GM20000 (cell line): ENCODE measurements at regions not wholly inside any gene's neighbourhood (a gene's known extent, or its start where the extent isn't known, plus 50 kb on each side); places are given as distances from the start of the nearest gene placed in this dataset.
A peak's percentile ranks its signal among the peaks of the same experiment; 100 is the strongest.
"Not testable (repeated sequence)": the region's sequence is repeated elsewhere in the genome, so short reads cannot be mapped to it uniquely, and the experiment has no call there.

Experiments used
- DNase-seq: peaks from one replicate; pipeline ENCODE4 v3.0.0; 2012; ENCODE audit warnings: low spot score
- TF ChIP-seq, protein P1 (sequence below): IDR thresholded peaks from 2 replicates; pipeline ENCODE4 v1.5.1; 2012; ENCODE audit warnings: mild to moderate bottlenecking, control low read depth; ENCODE audit errors: extremely low read depth, missing control alignments

DNA sequence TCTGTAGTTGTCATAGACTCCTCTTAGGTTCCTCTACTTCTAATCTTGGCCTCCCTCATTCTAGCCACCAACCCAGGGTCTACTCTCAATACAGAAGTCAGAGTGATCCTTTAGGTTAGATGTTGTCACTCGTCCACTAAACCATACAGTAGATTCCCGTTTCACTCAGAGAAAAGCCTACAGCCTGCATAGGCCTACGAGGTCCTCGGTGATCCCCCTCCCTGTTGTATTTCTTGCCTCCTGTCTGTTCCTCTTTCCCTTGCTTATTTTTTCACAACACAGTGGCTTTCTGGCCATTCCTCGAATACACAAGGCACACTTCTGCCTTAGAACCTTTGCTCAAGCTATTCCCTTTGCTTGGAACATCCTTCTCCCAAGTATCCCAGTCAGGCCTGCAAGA lies 183.0 kb upstream of the PRSS1 start:
- TF ChIP-seq, protein P1, sequence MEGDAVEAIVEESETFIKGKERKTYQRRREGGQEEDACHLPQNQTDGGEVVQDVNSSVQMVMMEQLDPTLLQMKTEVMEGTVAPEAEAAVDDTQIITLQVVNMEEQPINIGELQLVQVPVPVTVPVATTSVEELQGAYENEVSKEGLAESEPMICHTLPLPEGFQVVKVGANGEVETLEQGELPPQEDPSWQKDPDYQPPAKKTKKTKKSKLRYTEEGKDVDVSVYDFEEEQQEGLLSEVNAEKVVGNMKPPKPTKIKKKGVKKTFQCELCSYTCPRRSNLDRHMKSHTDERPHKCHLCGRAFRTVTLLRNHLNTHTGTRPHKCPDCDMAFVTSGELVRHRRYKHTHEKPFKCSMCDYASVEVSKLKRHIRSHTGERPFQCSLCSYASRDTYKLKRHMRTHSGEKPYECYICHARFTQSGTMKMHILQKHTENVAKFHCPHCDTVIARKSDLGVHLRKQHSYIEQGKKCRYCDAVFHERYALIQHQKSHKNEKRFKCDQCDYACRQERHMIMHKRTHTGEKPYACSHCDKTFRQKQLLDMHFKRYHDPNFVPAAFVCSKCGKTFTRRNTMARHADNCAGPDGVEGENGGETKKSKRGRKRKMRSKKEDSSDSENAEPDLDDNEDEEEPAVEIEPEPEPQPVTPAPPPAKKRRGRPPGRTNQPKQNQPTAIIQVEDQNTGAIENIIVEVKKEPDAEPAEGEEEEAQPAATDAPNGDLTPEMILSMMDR = no peak
- no peak for DNase-seq

DNA sequence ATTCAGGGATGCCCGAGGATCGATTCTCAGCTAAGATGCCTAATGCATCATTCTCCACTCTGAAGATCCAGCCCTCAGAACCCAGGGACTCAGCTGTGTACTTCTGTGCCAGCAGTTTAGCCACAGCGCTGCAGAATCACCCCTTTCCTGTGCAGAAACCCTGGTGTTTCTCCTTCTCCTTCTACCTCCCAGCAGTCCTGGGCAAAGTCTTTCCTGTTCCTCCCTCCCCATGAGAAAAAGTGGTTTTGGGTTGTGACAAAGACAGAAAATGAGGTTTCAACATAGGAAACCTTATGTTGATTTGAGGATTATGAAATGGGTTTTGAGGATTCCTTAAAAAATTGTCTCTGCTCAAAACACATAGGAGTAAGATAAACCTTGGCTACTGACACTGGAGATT lies 185.1 kb upstream of the PRSS1 start:
- not testable (repeated sequence) for DNase-seq

DNA sequence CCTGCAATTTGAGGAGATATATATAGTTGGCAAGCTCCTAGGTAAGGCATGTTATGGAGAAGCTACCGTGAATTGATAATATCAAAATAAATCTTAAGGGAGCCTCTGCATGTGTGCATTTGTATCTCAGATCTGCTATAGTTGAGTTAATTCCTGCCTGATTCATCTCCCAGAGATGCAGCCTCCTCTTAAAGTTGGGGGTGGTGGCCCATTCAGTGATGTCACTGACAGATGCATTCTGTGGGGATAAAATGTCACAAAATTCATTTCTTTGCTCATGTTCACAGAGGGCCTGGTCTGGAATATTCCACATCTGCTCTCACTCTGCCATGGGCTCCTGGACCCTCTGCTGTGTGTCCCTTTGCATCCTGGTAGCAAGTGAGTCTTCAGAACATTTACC lies 185.8 kb upstream of the PRSS1 start:
- TF ChIP-seq, protein P1 = no peak
- DNase-seq = no peak

DNA sequence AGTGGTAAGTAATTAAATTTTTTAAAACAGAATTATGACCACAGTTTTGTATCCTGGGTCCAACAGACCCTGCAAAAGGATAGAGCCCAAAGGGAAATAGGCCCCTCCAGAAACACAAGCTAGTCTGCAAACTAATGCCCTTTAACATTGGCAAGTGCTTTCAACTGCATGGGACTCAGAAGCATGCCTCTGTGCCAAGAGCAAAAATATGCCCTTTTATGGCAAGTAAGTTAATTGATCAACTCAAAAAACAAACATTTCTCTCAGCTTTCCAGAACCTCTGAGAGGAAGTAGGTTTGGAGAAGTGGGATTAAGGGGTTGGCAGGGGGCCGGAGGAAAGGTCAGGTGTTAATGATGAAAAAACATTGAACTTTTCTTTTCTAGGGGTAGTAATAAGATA lies 186.6 kb upstream of the PRSS1 start:
- TF ChIP-seq, protein P1 = no peak
- no peak for DNase-seq

DNA sequence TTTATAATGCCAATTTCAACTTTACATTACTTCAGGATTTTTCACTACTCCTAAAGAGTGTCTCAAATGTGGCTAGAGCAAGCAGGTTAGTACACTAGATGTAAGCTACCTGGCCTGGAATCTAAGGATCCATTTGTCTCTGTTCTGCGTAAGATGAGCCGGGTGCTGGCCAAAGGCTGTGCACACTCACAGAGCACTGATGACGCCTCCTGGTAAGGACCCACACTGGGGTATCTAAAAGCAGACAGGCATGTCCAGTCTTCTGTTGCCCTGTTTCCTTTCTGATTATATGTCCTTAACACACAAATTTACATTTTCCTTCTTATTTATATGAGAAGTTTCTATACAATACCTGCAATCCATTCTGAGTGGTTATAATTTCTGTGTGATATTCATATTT lies 187.9 kb upstream of the PRSS1 start:
- not testable (repeated sequence) for DNase-seq

DNA sequence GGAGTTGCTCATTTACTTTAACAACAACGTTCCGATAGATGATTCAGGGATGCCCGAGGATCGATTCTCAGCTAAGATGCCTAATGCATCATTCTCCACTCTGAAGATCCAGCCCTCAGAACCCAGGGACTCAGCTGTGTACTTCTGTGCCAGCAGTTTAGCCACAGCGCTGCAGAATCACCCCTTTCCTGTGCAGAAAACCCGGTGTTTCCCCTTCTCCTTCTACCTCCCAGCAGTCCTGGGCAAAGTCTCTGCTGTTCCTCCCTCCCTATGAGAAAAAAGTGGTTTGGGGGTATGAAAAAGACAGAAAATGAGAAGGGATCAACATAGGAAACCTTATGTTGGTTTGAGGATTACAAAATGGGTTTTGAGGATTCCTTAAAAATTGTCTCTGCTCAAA lies 188.5 kb upstream of the PRSS1 start:
- DNase-seq = not testable (repeated sequence)

DNA sequence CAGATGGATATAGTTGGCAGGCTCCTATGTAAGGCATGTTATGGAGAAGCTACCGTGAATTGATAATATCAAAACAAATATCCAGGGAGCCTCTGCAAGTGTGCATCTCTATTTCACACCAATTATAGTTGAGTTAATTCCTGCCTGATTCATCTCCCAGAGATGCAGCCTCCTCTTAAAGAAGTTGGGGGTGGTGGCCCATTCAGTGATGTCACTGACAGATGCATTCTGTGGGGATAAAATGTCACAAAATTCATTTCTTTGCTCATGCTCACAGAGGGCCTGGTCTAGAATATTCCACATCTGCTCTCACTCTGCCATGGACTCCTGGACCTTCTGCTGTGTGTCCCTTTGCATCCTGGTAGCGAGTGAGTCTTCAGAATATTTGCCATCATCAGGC lies 189.1 kb upstream of the PRSS1 start:
- TF ChIP-seq, protein P1 = no peak
- no peak for DNase-seq

DNA sequence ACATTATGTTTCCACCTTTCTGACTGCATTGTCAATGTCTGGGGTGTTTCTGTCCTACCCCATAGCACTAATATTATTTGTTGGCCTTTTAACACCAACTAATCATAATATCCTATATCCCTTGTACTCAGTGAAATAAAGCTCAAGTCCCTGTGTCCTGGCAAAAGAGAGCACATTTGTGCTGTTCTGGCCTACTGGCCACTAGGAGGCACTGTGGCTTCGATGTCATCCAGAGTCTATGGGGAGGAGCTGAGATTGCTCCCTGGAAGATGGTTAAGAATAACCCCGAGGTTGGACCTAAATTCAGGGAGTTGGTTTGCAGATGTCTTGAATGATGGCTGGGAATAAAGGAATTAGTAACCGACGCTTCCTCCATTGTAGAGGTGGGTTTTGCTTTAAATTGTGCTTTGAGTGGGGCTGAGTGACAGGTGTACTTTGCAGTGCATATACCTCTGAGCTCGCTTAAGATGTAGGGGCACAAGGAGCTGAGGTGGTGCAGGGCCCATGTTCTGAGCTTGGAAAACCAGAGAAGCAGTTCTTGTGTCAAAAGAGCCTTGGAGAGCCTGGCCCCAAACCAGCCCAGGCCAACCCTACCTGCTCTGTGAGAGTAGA lies 191.2 kb upstream of the PRSS1 start:
- TF ChIP-seq, protein P1 = peak; percentile 71
- peak; percentile 67 for DNase-seq

DNA sequence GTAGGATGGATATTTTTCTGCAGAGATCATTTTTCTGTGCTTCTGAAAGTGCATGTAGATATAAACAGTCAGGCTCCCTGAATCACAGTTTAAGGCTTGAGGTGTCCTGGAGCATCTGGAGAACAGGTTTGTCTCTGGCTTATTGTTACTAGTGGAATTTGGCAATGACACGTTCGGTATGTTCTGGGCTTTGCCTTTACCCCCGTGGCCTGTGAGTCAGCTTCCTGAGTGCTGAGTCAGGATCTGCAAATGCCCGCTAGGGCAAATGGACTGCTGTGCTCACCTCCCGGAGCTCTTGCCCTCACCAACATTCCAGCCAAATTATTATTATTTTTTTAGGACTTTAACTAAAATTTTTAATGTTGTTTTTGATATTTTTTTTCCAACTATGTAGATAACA lies 192.5 kb upstream of the PRSS1 start:
- TF ChIP-seq, protein P1 = no peak
- no peak for DNase-seq
